ENCODE measurements at regions not wholly inside any gene's neighbourhood (a gene's known extent, or its start where the extent isn't known, plus 50 kb on each side); places are given as distances from the start of the nearest gene placed in this dataset.

GRCh38 chrX:10979956-10980355, 131.2 kb upstream of the HCCS start:
- no peaks in the 10 kb centered on the region for H3K27me3 ChIP-seq (ENCODE audit: control insufficient read depth, insufficient read depth, low read length)
- BruUV-seq (replicated peaks): no TSS peak
- no peak overlapping the region for H3K4me3 ChIP-seq (ENCODE audit: low read depth in 2 of 2, low read length in 2 of 2)
- in situ Hi-C loops (cut with HindIII; ENCODE audit: low pct_unique_long_range_greater_than_20kb, low sequenced_read_pairs) (no loop called here), intact Hi-C loops (cut with micrococcal nuclease; ENCODE audit: unreplicated experiment) (no loop called here)
- POLR2A ChIA-PET: no interaction called here
- ATAC-seq (no peak), DNase-seq (ENCODE audit: low read depth, low spot score) (no peak)
- H3K9me3 ChIP-seq (ENCODE audit: control insufficient read depth, insufficient read depth, low read depth, low read length): no peaks in the 10 kb centered on the region
- TF ChIP-seq REST (IDR thresholded peaks at IDR 0.05; ENCODE audit: insufficient read depth in 1 of 2, low read depth in 2 of 2, low read length in 1 of 2) (no peak), CTCF (IDR thresholded peaks at IDR 0.05) (no peak), SIN3A (IDR thresholded peaks at IDR 0.05; ENCODE audit: borderline replicate concordance, insufficient read depth, low read depth, low read length) (no peak), POLR2AphosphoS5 (IDR thresholded peaks at IDR 0.05; ENCODE audit: low read depth, low read length) (no peak), TCF7L2 (IDR thresholded peaks at IDR 0.05; ENCODE audit: low read depth, low read length) (no peak)
- no peaks in the 10 kb centered on the region for H3K36me3 ChIP-seq (ENCODE audit: control insufficient read depth, insufficient read depth, low read length)
- H3K4me1 ChIP-seq (ENCODE audit: control insufficient read depth, insufficient read depth, low read length): no peaks in the 10 kb centered on the region
- H3K27ac ChIP-seq (ENCODE audit: low read length): no peak overlapping the region
- CTCF ChIA-PET: no interaction called here

GRCh38 chrX:10981506-10981905, 129.6 kb upstream of the HCCS start:
- Histone ChIP-seq H3K36me3 (ENCODE audit: control insufficient read depth, insufficient read depth, low read length) (no peaks in the 10 kb centered on the region), H3K27me3 (ENCODE audit: control insufficient read depth, insufficient read depth, low read length) (no peaks in the 10 kb centered on the region), H3K4me1 (ENCODE audit: control insufficient read depth, insufficient read depth, low read length) (no peaks in the 10 kb centered on the region), H3K27ac (ENCODE audit: low read length) (no peak overlapping the region), H3K9me3 (ENCODE audit: control insufficient read depth, insufficient read depth, low read depth, low read length) (no peaks in the 10 kb centered on the region), H3K4me3 (ENCODE audit: low read depth in 2 of 2, low read length in 2 of 2) (no peak overlapping the region)
- CTCF ChIA-PET: no interaction called here
- ATAC-seq (no peak), DNase-seq (ENCODE audit: low read depth, low spot score) (no peak)
- intact Hi-C loops (cut with micrococcal nuclease; ENCODE audit: unreplicated experiment): no loop called here
- in situ Hi-C loops (cut with HindIII; ENCODE audit: low pct_unique_long_range_greater_than_20kb, low sequenced_read_pairs): no loop called here
- BruUV-seq (replicated peaks): no TSS peak
- no peak for TF ChIP-seq CTCF (IDR thresholded peaks at IDR 0.05)
- no peak for TF ChIP-seq SIN3A (IDR thresholded peaks at IDR 0.05; ENCODE audit: borderline replicate concordance, insufficient read depth, low read depth, low read length)
- TF ChIP-seq TCF7L2 (IDR thresholded peaks at IDR 0.05; ENCODE audit: low read depth, low read length): no peak
- no peak for TF ChIP-seq REST (IDR thresholded peaks at IDR 0.05; ENCODE audit: insufficient read depth in 1 of 2, low read depth in 2 of 2, low read length in 1 of 2)
- TF ChIP-seq POLR2AphosphoS5 (IDR thresholded peaks at IDR 0.05; ENCODE audit: low read depth, low read length): no peak
- POLR2A ChIA-PET: interaction anchor here (0.7 kb wide), 1 partner anchor 12 kb away, joined by 3 read pairs; no protein-coding TSS in a partner anchor

Data from Panc1 (cell line).